K562 (cell line): ENCODE measurements at regions not wholly inside any gene's neighbourhood (a gene's known extent, or its start where the extent isn't known, plus 50 kb on each side); places are given as distances from the start of the nearest gene placed in this dataset.

ENCODE experiments used
- BDP1 ChIP-seq: IDR thresholded peaks from 3 replicates; pipeline ENCODE4 v1.6.1; 2011; ENCODE audit not compliant: insufficient read length, insufficient read depth
- CREM ChIP-seq: IDR thresholded peaks from 2 replicates; pipeline ENCODE4 v1.6.1; 2014; ENCODE audit warnings: antibody characterized with exemption, low read depth
- ERF ChIP-seq: fragments of 450-650 bp; formaldehyde crosslinking; IDR thresholded peaks from 2 replicates; pipeline ENCODE4 v1.4.0; 2020; ENCODE audit warnings: mild to moderate bottlenecking, mixed read lengths
- HMG20A ChIP-seq: fragments of 450-650 bp; formaldehyde crosslinking; conservative IDR thresholded peaks from 2 replicates; pipeline ENCODE4 v1.4.0; 2020; ENCODE audit warnings: mild to moderate bottlenecking, mixed read lengths
- HNRNPUL1 ChIP-seq: fragments of 200-400 bp; formaldehyde crosslinking; IDR thresholded peaks from 2 replicates; pipeline ENCODE4 v1.6.1; 2017; ENCODE audit warnings: low read length
- KDM1A ChIP-seq, 2 experiments: fragments of 450-650 bp; IDR thresholded peaks; 2 replicates each; pipeline ENCODE4 v1.6.1; 2016; ENCODE audit warnings: mild to moderate bottlenecking in 2 of 2
- MED1 ChIP-seq: sonication (generic); formaldehyde crosslinking; IDR thresholded peaks from 2 replicates; pipeline ENCODE4 v1.8.1; 2023; ENCODE audit warnings: missing genetic modification reagents, borderline replicate concordance
- NFE2 ChIP-seq: IDR thresholded peaks from 2 replicates; pipeline ENCODE4 v1.6.1; 2014; ENCODE audit warnings: antibody characterized with exemption, low read depth
- POLR2H ChIP-seq: IDR thresholded peaks from 2 replicates; pipeline ENCODE4 v1.6.1; 2016; ENCODE audit warnings: missing genetic modification characterization, low read depth, mild to moderate bottlenecking, control low read depth, missing compliant biosample characterization, moderate library complexity
- REST ChIP-seq, 2 experiments: fragments of 450-650 bp; formaldehyde crosslinking in 1 of 2; IDR thresholded peaks; 2 replicates each; pipeline versions ENCODE4 v1.4.0 to v1.6.1; 2014 to 2020; ENCODE audit warnings: mild to moderate bottlenecking in 2 of 2, borderline replicate concordance in 1 of 2, low read depth in 1 of 2
- RFX5 ChIP-seq: IDR thresholded peaks from 2 replicates; pipeline ENCODE4 v1.6.1; 2011; ENCODE audit warnings: low read depth, mild to moderate bottlenecking, improper control_type of control experiment, low read length
- SMAD3 ChIP-seq: fragments of 450-650 bp; formaldehyde crosslinking; conservative IDR thresholded peaks from 2 replicates; pipeline ENCODE4 v1.4.0; 2020; ENCODE audit warnings: mild to moderate bottlenecking
- ZFX ChIP-seq: sonication (generic); formaldehyde crosslinking; IDR thresholded peaks from 2 replicates; pipeline ENCODE4 v1.8.0; 2022; ENCODE audit warnings: mild to moderate bottlenecking, missing genetic modification reagents, moderate library complexity

DNA sequence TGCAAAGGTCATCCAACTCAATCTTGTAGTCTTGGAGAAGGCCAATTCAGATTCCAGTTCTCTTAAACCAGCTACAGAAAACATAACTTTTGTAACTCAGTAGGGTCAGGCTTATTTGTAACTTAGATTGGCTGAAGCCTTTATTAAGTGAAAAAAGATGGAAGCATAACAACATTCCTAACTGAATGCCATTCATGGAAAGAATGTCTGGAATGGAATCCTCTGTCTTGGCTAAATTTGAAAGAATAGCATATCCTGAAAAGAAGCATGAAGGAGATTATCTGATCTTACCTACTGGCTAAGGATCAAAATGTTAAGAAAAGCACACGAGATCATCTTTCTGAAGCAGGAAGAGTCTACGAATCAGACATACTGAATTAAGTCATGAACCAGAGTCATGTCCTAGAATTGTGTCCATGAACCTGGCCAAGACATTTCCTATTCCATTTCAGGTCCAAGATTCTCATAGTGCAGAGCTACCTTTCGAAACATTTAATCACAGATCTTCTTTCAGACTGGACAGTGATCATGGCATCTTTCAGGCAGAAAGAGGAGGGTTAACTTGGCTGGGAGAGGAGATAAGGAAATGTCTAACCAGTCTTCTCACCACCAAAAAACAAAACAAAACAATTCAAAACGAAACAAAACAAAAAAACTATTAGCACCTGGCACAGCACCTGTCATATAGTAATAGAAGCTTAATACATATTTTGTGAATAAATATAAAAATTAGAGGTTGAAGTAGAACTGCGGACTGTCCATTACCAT, 75.6 kb downstream of the XCL2 start:
- TF ChIP-seq BDP1 = no peak
- no peak for TF ChIP-seq MED1 (CRISPR knock-in tag)
- TF ChIP-seq HNRNPUL1 = no peak
- no peak for TF ChIP-seq ZFX
- TF ChIP-seq ERF (CRISPR knock-in tag) = no peak
- no peak for TF ChIP-seq RFX5
- TF ChIP-seq CREM = no peak
- no peak for TF ChIP-seq REST (IDR thresholded peaks at IDR 0.05; ENCODE audit: borderline replicate concordance)
- no peak for TF ChIP-seq REST (CRISPR knock-in tag; IDR thresholded peaks at IDR 0.05; ENCODE audit: low read depth)
- TF ChIP-seq SMAD3 (CRISPR knock-in tag) = no peak
- no peak for TF ChIP-seq NFE2
- no peak for TF ChIP-seq KDM1A (IDR thresholded peaks at IDR 0.05)
- TF ChIP-seq POLR2H (tag) = no peak
- TF ChIP-seq HMG20A (CRISPR knock-in tag) = no peak
